ENCODE measurements at regions not wholly inside any gene's neighbourhood (a gene's known extent, or its start where the extent isn't known, plus 50 kb on each side); places are given as distances from the start of the nearest gene placed in this dataset.

DNA sequence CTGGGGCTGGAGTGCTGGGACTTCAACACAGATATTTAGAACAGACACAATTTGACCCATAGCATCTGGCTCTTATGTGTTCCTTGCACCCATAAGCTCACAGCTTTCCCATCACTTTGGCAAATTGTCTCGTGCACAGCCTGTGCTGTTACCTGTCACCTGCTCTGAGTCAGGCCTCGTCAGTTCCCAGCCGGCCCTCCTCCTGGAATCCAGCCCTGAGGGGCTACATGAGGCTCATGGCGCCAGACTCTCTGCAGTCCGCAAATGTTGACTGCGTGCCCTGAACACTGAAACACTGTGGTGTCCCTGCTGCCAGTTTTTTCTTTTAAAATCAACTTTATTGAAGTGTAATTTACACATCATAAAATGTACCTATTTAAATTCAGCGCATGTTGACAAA, 65.4 kb upstream of the BZW1 start:
- Mint-ChIP-seq H3K27ac (no peak overlapping the region), H3K27me3 (peaks cover 4% of the 10 kb centered on the region), H3K9me3 (no peaks in the 10 kb centered on the region), H3K4me3 (no peak overlapping the region), H3K36me3 (ENCODE audit: low read depth) (no peaks in the 10 kb centered on the region), H3K4me1 (ENCODE audit: low read depth) (no peaks in the 10 kb centered on the region)
- TF ChIP-seq, protein P1, sequence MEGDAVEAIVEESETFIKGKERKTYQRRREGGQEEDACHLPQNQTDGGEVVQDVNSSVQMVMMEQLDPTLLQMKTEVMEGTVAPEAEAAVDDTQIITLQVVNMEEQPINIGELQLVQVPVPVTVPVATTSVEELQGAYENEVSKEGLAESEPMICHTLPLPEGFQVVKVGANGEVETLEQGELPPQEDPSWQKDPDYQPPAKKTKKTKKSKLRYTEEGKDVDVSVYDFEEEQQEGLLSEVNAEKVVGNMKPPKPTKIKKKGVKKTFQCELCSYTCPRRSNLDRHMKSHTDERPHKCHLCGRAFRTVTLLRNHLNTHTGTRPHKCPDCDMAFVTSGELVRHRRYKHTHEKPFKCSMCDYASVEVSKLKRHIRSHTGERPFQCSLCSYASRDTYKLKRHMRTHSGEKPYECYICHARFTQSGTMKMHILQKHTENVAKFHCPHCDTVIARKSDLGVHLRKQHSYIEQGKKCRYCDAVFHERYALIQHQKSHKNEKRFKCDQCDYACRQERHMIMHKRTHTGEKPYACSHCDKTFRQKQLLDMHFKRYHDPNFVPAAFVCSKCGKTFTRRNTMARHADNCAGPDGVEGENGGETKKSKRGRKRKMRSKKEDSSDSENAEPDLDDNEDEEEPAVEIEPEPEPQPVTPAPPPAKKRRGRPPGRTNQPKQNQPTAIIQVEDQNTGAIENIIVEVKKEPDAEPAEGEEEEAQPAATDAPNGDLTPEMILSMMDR (IDR thresholded peaks at IDR 0.05) = no peak
- ATAC-seq = no peak
- DNase-seq = no peak
- intact Hi-C loops (cut with micrococcal nuclease) = no loop called here
- ChIA-PET POLR2A (no interaction called here), CTCF (interaction anchor here (1.2 kb wide), 1 partner anchor 41 kb away, joined by 3 read pairs; no protein-coding TSS in a partner anchor)

GRCh38 chr2:200747668-200748618, 63.8 kb upstream of the BZW1 start:
- TF ChIP-seq, protein P1 (IDR thresholded peaks at IDR 0.05) = no peak
- POLR2A ChIA-PET = no interaction called here
- no peaks in the 10 kb centered on the region for H3K4me1 Mint-ChIP-seq (ENCODE audit: low read depth)
- H3K9me3 Mint-ChIP-seq = no peaks in the 10 kb centered on the region
- no peak overlapping the region for H3K27ac Mint-ChIP-seq
- intact Hi-C loops (cut with micrococcal nuclease) = no loop called here
- DNase-seq (no peak), ATAC-seq (no peak)
- H3K4me3 Mint-ChIP-seq = no peak overlapping the region
- peaks cover 9% of the 10 kb centered on the region for H3K27me3 Mint-ChIP-seq
- CTCF ChIA-PET = interaction anchor here (1.1 to 1.3 kb wide), 3 partner anchors 12 to 24 kb away, joined by 3 read pairs; no protein-coding TSS in a partner anchor
- no peaks in the 10 kb centered on the region for H3K36me3 Mint-ChIP-seq (ENCODE audit: low read depth)

- no peak overlapping the region for H3K4me3 Mint-ChIP-seq
- H3K27me3 Mint-ChIP-seq = peaks cover 9% of the 10 kb centered on the region
- no peaks in the 10 kb centered on the region for H3K36me3 Mint-ChIP-seq (ENCODE audit: low read depth)
- TF ChIP-seq, protein P1 (IDR thresholded peaks at IDR 0.05) = no peak
- no peaks in the 10 kb centered on the region for H3K9me3 Mint-ChIP-seq
- DNase-seq = no peak
- H3K4me1 Mint-ChIP-seq (ENCODE audit: low read depth) = no peaks in the 10 kb centered on the region
- ChIA-PET CTCF (interaction anchor here (1.0 to 1.8 kb wide), 3 partner anchors 13 to 176 kb away, joined by 3 to 5 read pairs (median 3); no protein-coding TSS in a partner anchor), POLR2A (no interaction called here)
- intact Hi-C loops (cut with micrococcal nuclease) = no loop called here
- H3K27ac Mint-ChIP-seq = no peak overlapping the region
- ATAC-seq = no peak
Observed at GRCh38 chr2:200748779-200749178, 62.9 kb upstream of the BZW1 start.

- H3K36me3 Mint-ChIP-seq (ENCODE audit: low read depth) = no peaks in the 10 kb centered on the region
- peaks cover 4% of the 10 kb centered on the region for H3K4me1 Mint-ChIP-seq (ENCODE audit: low read depth)
- H3K4me3 Mint-ChIP-seq = no peak overlapping the region
- CTCF ChIA-PET = interaction anchor here (1.0 to 1.8 kb wide), 3 partner anchors 9 to 177 kb away, joined by 3 to 5 read pairs (median 3); no protein-coding TSS in a partner anchor
- POLR2A ChIA-PET = interaction anchor here (1.0 to 1.1 kb wide), 2 partner anchors 12 to 16 kb away, joined by 3 read pairs; no protein-coding TSS in a partner anchor
- ATAC-seq = no peak
- peaks cover 15% of the 10 kb centered on the region for H3K27me3 Mint-ChIP-seq
- H3K9me3 Mint-ChIP-seq = no peaks in the 10 kb centered on the region
- intact Hi-C loops (cut with micrococcal nuclease) = no loop called here
- no peak overlapping the region for H3K27ac Mint-ChIP-seq
- TF ChIP-seq, protein P1 (IDR thresholded peaks at IDR 0.05) = no peak
- no peak for DNase-seq
Observed at GRCh38 chr2:200749631-200750322, 61.9 kb upstream of the BZW1 start.
